NCI-H2107 treated with DMSO at 0.1 percent for 48 hours (cell line): ENCODE measurements at regions not wholly inside any gene's neighbourhood (a gene's known extent, or its start where the extent isn't known, plus 50 kb on each side); places are given as distances from the start of the nearest gene placed in this dataset.

Source experiments
- DNase-seq: peaks from one replicate; lab custom pipeline; 2025; ENCODE audit not compliant: unreplicated experiment; lab: John Stamatoyannopoulos, UW

GRCh38 chr2:193562031-193562430, 1367.3 kb upstream of the TMEFF2 start:
- DNase-seq, result no peak

GRCh38 chr2:193561054-193561453, 1366.3 kb upstream of the TMEFF2 start:
- DNase-seq, result no peak

- no peak for DNase-seq
Observed at GRCh38 chr2:193556766-193557470, 1362.2 kb upstream of the TMEFF2 start.

- DNase-seq, result no peak
Observed at GRCh38 chr2:193549661-193550060, 1354.9 kb upstream of the TMEFF2 start.

GRCh38 chr2:193542762-193543161, 1348.0 kb upstream of the TMEFF2 start:
- DNase-seq, result peak; percentile 76

- no peak for DNase-seq
Observed at GRCh38 chr2:193539188-193539587, 1344.5 kb upstream of the TMEFF2 start.

GRCh38 chr2:193538061-193538460, 1343.3 kb upstream of the TMEFF2 start:
- no peak for DNase-seq

- no peak for DNase-seq
Observed at GRCh38 chr2:193537531-193537930, 1342.8 kb upstream of the TMEFF2 start.

GRCh38 chr2:193528458-193528857, 1333.7 kb upstream of the TMEFF2 start:
- DNase-seq, result no peak

GRCh38 chr2:193527146-193527545, 1332.4 kb upstream of the TMEFF2 start:
- no peak for DNase-seq

GRCh38 chr2:193523662-193524061, 1328.9 kb upstream of the TMEFF2 start:
- no peak for DNase-seq

GRCh38 chr2:193521523-193521922, 1326.8 kb upstream of the TMEFF2 start:
- DNase-seq, result no peak

- no peak for DNase-seq
Observed at GRCh38 chr2:193520709-193521458, 1326.2 kb upstream of the TMEFF2 start.

GRCh38 chr2:193518041-193518817, 1323.5 kb upstream of the TMEFF2 start:
- DNase-seq, result no peak

GRCh38 chr2:193517615-193518014, 1322.9 kb upstream of the TMEFF2 start:
- no peak for DNase-seq

GRCh38 chr2:193506035-193506434, 1311.3 kb upstream of the TMEFF2 start:
- DNase-seq, result no peak

- no peak for DNase-seq
Observed at GRCh38 chr2:193505620-193506019, 1310.9 kb upstream of the TMEFF2 start.

- DNase-seq, result no peak
Observed at GRCh38 chr2:193502363-193503035, 1307.8 kb upstream of the TMEFF2 start.

GRCh38 chr2:193496786-193497185, 1302.1 kb upstream of the TMEFF2 start:
- DNase-seq, result no peak

- no peak for DNase-seq
Observed at GRCh38 chr2:193482557-193482956, 1287.8 kb upstream of the TMEFF2 start.

- DNase-seq, result no peak
Observed at GRCh38 chr2:193480187-193480586, 1285.5 kb upstream of the TMEFF2 start.
